AG08396 (cell line): ENCODE measurements at regions not wholly inside any gene's neighbourhood (a gene's known extent, or its start where the extent isn't known, plus 50 kb on each side); places are given as distances from the start of the nearest gene placed in this dataset.

Experiments
- DNase-seq: peaks from one replicate; pipeline ENCODE4 v3.0.0; 2012; ENCODE audit warnings: low spot score, mixed read lengths

- DNase-seq: no peak
Observed at GRCh38 chr12:115176741-115177400, 492.9 kb upstream of the TBX3 start.

- DNase-seq: no peak
Observed at GRCh38 chr12:115174920-115175319, 490.9 kb upstream of the TBX3 start.

GRCh38 chr12:115172521-115172920 is 488.5 kb upstream of the TBX3 start:
- peak; percentile 8 for DNase-seq

GRCh38 chr12:115169981-115170380 is 486.0 kb upstream of the TBX3 start:
- DNase-seq: no peak

- DNase-seq: peak; percentile 13
Observed at GRCh38 chr12:115166698-115167315, 482.8 kb upstream of the TBX3 start.

- DNase-seq: no peak
Observed at GRCh38 chr12:115163710-115164109, 479.7 kb upstream of the TBX3 start.

GRCh38 chr12:115160271-115161128 is 476.5 kb upstream of the TBX3 start:
- DNase-seq: no peak

GRCh38 chr12:115158816-115159215 is 474.8 kb upstream of the TBX3 start:
- no peak for DNase-seq

GRCh38 chr12:115155665-115156645 is 472.0 kb upstream of the TBX3 start:
- DNase-seq: peak; percentile 47

GRCh38 chr12:115149685-115150378 is 465.9 kb upstream of the TBX3 start:
- DNase-seq: peak; percentile 82

GRCh38 chr12:115149279-115149678 is 465.3 kb upstream of the TBX3 start:
- DNase-seq: peak; percentile 49

GRCh38 chr12:115147916-115148315 is 463.9 kb upstream of the TBX3 start:
- DNase-seq: no peak

- DNase-seq: no peak
Observed at GRCh38 chr12:115146453-115146852, 462.5 kb upstream of the TBX3 start.

GRCh38 chr12:115144425-115144824 is 460.4 kb upstream of the TBX3 start:
- no peak for DNase-seq

- DNase-seq: no peak
Observed at GRCh38 chr12:115140981-115141655, 457.1 kb upstream of the TBX3 start.

GRCh38 chr12:115137812-115138521 is 454.0 kb upstream of the TBX3 start:
- peak; percentile 7 for DNase-seq

GRCh38 chr12:115135800-115136211 is 451.8 kb upstream of the TBX3 start:
- DNase-seq: peak; percentile 73

- no peak for DNase-seq
Observed at GRCh38 chr12:115134298-115134697, 450.3 kb upstream of the TBX3 start.

GRCh38 chr12:115132905-115133304 is 448.9 kb upstream of the TBX3 start:
- DNase-seq: no peak

- peak; percentile 11 for DNase-seq
Observed at GRCh38 chr12:115132145-115132544, 448.2 kb upstream of the TBX3 start.
